PFSK-1 (cell line): ENCODE measurements at regions not wholly inside any gene's neighbourhood (a gene's known extent, or its start where the extent isn't known, plus 50 kb on each side); places are given as distances from the start of the nearest gene placed in this dataset.

Experiments used
- POLR2AphosphoS5 ChIP-seq: IDR thresholded peaks from 2 replicates; pipeline ENCODE4 v1.6.1; 2012; ENCODE audit warnings: low read depth, mild to moderate bottlenecking, control low read depth, low read length, moderate library complexity
- TAF1 ChIP-seq: IDR thresholded peaks from 2 replicates; pipeline ENCODE4 v1.6.1; 2012; ENCODE audit warnings: low read length, control low read depth, borderline replicate concordance; ENCODE audit not compliant: insufficient read depth

GRCh38 chr1:4303303-4303702 is 351.1 kb upstream of the AJAP1 start:
- TF ChIP-seq TAF1 (no peak), POLR2AphosphoS5 (no peak)
